Dermis microvascular lymphatic vessel endothelial cell (primary cell): ENCODE measurements at regions not wholly inside any gene's neighbourhood (a gene's known extent, or its start where the extent isn't known, plus 50 kb on each side); places are given as distances from the start of the nearest gene placed in this dataset.
"Not testable (repeated sequence)": the region's sequence is repeated elsewhere in the genome, so short reads cannot be mapped to it uniquely, and the experiment has no call there.

Experiments used
- DNase-seq, 2 donors: peaks; one replicate each; pipeline versions ENCODE4 v3.0.0 to v3.0.0-alpha.2; 2010; ENCODE audit warnings: low read depth in 2 of 2

DNA sequence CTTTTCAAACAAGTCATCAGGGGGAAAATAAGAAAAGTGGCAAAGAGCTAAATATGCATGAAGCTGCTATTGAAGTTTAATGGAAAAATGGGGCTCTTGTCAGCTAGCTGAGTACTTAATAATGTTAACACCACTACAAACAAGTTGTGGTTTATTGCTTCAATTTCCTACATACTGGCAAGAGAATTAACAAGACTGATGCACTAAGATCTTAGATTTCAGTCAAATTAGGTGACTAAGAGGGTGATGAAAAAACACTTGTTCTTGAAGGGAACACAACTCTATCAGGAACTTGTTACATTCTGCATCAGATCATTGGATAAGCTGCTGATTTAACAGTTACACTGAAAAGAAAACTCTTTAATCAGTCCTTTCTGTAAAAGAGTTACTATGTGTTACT, 234.6 kb upstream of the AFF2 start:
- no peak for DNase-seq

- no peak for DNase-seq
These were observed 231.7 kb upstream of the AFF2 start for GRCh38 chrX:148268673-148269072.

DNA sequence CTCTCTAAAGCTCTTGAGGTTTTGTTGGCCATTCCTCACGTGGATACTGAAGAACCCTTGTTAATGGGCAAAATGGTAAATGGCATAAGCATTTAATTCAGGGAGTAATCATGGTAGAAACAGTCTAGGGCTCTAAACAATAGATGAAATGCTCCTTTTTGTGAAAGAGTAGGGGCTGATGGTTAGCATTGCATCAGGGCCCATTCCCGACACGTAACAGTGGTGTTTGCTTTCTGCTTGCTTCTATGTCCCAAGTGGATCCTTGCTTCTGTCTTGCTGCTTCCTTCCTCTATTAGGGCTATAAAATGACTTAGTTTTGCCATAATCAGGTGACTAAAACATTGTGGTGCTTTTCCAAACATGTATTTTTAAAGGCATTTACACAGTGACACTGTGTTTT, 230.9 kb upstream of the AFF2 start:
- no peak for DNase-seq

DNA sequence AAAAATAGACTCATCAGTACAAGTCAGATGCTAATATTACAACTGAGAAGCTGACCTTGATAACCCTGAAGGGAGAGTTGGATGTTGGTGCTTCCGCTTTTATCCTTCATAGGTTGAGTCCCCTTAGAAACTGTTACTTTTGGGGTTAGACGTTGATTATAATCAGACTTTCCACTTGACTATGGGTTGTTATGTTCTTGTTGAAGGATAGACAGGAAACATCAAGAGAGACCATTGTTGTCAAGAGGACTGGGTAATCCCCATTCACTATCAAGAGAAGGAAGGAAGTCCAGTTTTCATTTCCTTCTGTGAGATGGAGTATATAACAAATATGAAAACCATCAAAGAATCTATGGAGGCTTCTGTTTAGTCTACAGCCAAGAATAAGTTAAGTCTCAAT, 229.9 kb upstream of the AFF2 start:
- peak; percentile 17 to 49 for DNase-seq

GRCh38 chrX:148271263-148271662, 229.2 kb upstream of the AFF2 start:
- no peak for DNase-seq

DNA sequence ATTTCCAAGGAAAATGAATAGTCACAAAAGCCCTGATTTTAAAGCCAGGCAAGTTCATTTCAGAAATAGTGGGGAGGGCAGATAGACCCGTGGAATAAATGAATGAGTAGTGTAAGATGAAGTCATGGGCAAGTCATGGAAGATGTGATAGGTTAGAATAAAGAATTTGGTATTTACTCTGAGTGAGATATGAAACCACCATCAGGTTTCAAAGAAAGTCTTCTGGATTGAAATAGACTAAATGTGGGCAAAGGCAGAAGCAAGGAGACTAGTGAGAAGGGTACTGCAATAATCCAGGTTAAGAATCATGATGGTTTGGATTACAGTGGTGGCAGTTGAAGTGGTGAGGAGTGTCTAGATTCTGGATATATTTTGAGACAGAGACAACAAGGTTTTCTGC, 218.5 kb upstream of the AFF2 start:
- DNase-seq: no peak

- DNase-seq: no peak
These were observed 217.9 kb upstream of the AFF2 start for GRCh38 chrX:148282504-148282903.

GRCh38 chrX:148284056-148284455, 216.4 kb upstream of the AFF2 start:
- DNase-seq: no peak

- no peak for DNase-seq
These were observed 215.6 kb upstream of the AFF2 start for GRCh38 chrX:148284821-148285220.

GRCh38 chrX:148288451-148288850, 212.0 kb upstream of the AFF2 start:
- no peak for DNase-seq

DNA sequence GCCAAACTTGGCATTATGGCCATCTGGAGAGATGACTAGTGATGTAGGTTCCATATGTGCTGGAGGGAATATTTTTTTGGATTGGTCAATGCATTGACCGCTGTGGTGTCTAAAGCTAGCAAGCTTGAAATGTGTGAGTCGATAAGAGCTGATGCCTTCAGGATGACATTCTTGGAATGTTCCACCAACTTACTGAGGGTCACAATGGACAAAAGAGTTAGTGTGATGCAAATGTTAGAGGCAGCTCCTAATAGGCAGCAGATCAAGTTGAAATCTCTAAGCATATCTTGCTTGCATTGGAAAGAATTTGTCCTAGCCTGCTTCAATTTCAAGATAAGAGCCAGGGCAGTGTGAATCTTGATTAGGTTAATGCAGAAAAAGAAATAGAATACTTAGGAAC, 210.4 kb upstream of the AFF2 start:
- DNase-seq: no peak

DNA sequence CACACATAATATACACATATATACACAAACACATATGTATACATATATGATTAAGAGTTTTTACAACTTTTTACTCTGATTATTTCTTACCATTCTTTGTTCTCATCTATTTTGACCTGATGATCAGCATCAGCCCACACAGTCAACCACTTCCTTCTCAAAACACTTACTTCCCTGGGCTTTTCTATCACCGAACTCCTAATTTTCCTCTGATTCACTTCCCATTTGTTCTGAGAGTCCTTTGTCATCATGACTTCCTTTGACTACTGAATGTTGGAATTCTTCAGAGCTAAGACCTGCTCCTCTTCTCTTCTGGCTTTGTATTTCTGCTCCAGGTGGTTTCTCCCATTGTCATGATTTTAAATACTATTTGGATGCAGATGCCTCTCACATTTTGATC, 209.5 kb upstream of the AFF2 start:
- DNase-seq: peak in 1 of 2 donors; percentile 33

GRCh38 chrX:148298737-148299136, 201.7 kb upstream of the AFF2 start:
- peak; percentile 9 to 69 for DNase-seq

DNA sequence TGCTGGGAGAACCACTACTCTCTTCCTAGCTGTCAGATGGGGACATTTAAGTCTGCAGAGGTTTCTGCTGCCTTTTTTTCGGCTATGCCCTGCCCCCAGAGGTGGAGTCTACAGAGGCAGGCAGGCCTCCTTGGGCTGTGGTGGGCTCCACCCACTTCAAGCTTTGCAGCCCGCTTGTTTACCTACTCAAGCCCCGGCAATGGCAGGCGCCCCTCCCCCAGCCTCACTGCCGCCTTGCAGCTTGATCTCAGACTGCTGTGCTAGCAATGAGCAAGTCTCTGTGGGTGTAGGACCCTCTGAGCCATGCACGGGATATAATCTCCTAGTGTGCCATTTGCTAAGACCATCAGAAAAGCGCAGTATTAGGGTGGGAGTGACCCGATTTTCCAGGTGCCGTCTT, 195.2 kb upstream of the AFF2 start:
- DNase-seq: not testable (repeated sequence)

- no peak for DNase-seq
These were observed 191.0 kb upstream of the AFF2 start for GRCh38 chrX:148309413-148309812.

DNA sequence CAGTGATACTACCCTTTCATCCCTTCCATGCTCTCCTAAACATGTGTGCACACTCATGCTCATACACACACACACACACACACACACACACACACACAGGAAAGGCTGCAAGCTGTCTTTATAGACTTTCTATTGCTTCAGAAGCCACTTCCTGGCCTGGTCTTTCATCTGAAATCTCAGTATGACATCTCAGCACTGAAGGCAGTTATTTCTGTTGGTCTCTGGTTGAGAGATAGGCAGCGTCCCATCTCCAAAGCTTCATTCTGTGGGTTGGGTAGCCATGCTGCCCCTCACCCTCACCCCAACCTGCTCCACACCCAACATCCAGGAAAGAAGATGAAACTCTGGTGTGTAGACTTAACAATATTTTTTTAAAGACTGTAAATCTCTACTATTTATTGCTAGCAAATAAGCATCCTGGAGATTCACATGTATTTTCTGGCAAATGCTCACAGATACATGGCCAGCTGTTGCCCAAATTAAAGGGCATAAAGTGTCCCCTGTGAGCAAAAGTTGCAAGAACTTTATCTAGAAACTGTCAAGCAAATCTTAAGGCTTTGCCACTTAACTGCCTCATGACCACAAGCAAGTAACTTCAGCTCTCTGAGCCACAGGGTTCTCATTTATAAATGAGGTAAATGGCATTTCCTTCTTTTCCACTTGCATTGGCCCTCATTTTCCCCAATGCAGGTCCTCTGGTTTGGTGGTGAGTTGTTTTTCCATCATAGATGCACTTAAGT, 189.8 kb upstream of the AFF2 start:
- DNase-seq: no peak

DNA sequence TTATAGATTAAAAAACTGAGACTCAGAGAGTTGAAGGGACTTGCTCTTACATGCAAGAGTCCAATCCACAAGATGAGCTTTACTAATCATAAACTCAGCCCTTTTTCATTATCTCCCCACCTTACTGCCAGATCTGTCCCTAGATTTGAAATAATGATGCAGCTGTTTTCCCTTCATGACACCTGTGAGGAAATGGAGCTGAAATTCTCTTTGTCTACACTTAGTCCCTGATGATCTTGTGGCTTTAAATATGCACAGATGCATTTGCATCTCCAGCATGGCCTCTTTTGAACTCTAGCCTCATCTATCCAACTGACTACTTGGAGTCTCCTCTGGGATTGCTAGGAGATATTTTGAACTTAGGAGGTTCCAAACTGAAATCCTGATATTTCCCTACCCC, 188.9 kb upstream of the AFF2 start:
- no peak for DNase-seq

DNA sequence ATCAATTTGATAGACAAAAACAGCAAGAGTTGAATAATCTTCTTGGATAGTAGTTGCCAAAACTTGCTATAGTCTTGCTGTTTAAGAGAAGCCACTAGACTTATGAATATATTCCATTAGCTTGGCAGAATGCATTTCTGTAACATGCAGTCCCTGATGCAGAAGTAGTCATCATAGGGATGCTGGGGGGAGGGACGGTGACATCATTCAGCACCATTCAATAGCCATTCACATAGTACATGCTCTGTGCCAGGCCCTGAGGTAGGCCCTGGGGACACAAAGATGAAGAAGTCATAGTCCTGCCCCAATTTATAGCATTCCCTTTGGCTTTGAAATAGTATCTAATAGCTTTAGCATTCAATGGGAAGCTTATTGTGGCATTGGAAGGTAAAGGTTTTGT, 185.5 kb upstream of the AFF2 start:
- no peak for DNase-seq

DNA sequence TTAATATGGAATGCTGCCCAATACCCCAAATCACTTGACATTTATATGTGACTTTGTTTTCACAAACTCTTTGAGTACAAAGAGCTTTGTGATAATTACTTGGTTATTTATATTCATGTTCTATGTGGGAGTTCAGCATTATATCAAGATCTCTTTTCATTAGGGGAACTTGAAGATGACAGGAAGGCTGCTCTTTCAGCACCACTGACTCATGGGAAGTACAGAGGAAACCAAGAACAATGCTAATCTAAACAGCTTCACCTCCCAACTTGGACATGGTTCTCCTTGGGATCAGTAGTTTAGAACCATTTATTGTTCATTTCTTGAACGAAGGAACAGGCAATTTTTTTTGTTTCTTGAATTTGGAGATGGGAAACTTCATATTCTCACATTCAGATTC, 184.0 kb upstream of the AFF2 start:
- DNase-seq: peak; percentile 1 to 75

DNA sequence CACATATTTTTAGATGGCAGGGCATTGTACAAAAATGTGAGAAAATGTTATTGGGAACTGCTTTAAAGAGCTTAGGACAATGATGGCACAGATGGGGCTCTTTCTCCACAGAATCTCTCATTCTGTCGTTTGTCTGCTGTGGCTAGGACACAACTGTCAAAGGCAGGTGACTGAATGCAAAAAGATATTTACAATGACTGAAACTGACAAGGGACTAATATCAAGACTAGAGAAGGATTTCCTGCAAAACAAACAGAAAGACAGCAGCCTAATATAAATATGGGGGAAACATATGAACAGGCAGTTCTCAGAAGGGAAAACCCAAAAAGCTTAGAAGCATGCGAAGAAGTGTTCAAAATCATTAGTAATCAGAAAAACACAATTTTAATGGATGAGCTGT, 177.5 kb upstream of the AFF2 start:
- DNase-seq: no peak

GRCh38 chrX:148333989-148334388, 166.4 kb upstream of the AFF2 start:
- peak in 1 of 2 donors; percentile 4 for DNase-seq

DNA sequence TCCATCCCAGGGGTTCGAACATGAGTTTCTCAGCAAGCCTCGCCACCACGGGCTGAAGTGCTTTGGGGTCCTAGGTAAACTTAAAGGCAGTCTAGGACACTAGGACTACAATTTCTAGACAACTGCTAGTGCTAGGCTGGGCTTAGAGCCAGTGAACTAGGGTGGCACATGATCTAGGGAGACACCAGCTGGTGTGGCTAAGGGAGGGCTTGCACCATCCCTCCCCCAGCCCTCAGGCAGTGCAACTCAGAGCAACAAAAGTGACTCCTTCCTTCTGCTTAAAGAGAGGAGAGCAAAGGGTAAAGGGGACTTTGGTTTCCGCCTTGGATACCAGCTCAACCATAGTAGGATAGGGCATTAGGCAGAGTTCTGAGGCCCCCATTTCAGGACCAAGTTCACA, 162.5 kb upstream of the AFF2 start:
- no peak for DNase-seq

DNA sequence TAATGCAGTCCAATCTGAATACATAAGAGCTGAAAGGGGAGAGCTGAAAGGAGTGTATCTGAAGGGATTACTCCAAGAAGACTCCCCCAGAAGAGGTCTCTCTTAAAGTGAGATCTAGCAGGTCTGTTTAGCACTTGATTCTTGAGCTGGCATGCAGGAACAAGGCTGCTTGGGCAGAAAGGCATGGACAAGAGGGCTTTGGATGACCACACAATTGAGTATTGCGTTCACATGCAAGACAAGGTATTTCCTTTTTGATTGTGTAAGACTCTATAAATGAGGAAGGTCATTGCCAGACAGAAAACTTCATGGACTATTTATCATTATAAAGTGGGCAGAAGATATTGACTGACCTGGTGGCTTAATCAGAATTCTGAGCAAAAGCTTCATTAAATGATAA, 145.5 kb upstream of the AFF2 start:
- no peak for DNase-seq

DNA sequence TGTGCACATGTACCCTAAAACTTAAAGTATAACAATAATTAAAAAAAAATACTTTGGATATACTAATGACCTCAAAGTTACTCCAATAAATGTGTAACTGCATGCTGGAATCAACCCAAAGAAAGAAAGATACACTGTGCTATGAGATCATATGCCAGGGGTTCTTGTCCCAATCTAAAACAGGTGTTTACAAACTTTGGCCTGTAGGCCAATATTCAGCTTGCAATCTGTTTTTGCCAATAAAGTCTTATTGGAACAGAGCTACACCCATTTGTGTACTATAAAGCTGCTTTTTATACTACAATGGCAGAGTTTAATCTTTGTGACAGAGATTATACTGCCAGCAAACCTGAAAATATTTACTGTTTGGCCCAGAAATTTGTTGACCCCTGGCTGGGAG, 138.8 kb upstream of the AFF2 start:
- no peak for DNase-seq
